AML-193 (cell line): ENCODE measurements at regions not wholly inside any gene's neighbourhood (a gene's known extent, or its start where the extent isn't known, plus 50 kb on each side); places are given as distances from the start of the nearest gene placed in this dataset.

Experiments
- DNase-seq, 2 experiments: peaks; one replicate each; lab custom pipeline; 2025; lab: John Stamatoyannopoulos, UW

DNA sequence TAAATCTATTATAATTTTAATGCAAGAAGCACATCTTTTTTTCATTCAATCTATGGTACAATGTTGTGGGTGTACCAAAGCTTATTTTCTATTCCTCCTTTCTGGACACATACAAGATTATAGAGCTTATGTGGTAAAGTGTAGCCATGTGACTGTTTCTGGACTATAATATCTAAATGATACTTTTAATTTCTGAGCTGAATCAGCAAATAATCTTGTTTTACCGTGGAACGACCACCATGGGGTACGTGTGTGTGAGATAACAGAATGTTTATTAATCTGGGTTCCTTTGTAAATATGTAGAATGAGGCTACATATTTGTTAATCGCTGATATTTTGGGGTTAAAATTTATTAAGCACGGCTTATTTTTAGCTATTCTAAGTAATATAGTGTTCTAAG lies 111.5 kb upstream of the EYS start:
- DNase-seq, result no peak

DNA sequence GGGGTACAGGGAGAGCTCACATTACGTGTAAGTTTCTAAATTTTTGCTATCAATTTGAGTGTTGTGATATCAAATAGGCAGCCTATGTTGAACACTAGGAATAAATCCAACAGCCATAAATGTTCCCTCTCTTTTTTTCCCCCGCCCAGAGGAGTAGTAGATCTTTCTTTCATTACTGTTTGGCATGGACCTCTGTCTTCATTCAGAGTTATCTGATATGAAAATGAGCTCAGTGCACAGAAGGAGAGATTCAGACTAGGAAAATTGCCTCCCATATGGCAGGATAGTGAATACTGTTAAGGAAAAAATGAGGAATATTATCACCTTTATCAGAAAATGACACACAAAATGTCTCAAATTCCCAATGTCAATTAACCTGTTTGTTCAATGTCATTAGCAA lies 110.0 kb upstream of the EYS start:
- DNase-seq, result no peak

DNA sequence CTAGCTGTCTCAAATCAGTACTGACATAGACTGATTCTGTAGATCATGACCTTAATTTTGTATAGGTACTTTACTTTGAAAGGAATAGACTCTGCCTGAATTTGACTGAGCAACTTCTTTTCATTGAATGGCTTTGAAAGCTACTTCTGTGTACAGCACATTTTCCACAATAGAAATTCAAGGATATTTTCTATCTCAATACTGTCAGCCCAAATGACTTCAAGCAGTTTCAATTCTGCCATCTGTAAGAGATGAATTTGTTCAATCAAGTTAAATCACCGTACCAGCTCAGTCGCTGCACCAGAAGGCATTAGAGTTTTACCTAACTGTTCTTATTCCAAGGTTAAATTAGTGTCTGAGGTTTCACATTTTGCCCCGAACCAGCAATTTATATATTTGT lies 107.0 kb upstream of the EYS start:
- no peak for DNase-seq

DNA sequence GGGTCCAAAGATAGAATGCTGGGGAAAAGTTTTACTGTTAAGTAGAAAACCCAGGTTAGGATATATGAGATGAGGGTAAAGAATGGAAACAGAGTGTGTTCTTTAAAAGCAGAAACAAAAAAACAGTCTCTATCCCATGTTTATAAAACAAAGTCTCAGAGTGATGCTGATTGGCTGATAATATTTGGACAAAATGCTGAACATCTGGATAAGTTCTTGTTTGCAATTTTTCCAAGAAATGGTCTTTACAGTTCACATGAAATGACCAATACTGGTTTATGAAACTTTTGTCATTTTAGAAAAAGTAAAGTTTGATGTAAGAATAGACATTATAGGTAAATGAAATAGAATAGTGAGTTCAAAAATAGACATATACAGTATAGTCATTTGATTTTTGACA lies 96.2 kb upstream of the EYS start:
- no peak for DNase-seq

DNA sequence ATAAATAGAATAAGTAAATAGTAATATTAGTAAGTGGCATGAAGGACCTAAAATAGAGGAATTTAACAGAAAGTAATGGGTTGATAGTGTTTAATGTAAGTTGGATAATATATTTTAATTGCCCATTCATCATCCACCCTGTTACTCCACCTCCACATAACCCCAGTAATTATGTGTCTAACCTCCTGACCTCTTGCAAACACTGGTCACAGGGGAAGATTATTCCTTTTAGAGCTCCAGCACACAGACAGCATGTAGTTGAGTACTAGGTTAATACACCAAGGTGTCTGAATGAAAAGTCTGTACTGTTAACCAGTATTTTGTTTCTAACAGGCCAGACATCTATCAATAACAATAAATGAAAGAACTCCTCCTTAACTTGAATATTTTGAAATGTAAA lies 92.4 kb upstream of the EYS start:
- DNase-seq, result no peak

DNA sequence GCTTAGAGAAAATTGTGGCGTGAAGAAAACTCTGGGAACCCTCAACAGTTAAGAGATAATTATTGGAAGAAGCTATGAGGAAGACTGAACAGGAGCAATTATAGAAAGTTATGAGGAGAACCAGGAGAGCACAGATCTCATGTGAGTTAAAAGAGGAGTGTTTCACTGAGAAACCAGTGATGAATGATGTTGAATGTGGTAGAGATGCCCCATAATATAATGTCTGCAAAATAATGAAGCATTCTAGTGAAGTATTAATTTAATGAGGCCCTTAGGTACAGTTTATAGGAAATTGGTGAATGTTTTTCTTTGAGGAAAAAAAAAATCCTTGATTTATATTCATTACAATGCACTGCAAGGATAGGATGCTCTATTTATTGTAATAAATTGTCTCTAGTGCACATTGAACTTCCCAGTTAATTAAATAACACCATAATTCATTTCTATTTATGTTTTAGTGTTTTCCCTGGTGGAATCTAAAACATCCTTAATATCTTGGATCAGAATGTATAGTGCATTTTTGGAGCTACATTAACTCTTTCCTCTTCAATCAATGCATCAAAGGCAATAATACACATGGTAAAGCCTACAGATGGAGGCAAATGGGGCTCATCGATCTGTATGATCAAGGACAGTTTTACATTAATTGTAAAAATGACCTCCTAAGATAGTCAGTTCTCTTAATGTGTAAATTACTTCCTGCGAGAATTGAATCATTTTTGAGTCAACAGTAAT lies 91.4 kb upstream of the EYS start:
- no peak for DNase-seq

DNA sequence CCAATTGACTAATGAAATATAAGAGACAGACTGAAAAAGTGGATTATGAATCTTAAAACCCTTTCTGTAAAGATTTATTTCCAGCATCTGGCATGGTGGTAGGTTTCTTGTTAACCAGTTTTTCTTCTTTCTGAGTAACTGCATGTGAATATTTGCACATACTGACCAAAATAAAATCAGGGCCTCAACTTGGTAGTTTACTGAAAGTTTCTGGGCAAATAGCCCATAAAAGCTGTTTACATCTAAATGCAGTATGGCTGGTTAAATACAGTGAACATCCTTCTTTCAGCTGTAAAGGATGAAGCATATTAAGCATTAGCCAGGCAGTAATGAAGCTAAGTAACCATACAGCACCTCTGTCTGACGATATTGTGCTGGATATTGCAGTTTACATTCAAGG lies 83.6 kb upstream of the EYS start:
- no peak for DNase-seq

DNA sequence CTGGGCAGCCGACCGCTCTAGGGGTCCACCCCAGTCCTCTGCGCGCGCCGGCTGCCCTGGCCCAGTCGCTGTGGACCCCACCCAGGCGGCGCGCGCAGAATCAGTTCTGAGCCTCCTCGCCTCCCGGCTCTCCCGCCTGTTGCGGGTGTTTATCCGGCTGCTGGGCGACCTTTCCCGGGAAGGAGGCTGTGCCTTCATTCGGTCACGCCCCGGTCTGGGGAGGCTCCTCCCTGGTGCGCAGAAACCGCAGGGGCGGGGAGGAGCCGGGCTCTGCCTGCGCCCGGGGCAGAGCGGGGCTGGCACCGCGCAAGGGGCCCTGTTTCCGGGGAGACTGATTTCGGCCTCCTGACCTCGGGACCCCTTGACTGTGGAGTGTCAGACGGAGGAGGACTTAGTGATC lies 80.8 kb upstream of the EYS start:
- no peak for DNase-seq

DNA sequence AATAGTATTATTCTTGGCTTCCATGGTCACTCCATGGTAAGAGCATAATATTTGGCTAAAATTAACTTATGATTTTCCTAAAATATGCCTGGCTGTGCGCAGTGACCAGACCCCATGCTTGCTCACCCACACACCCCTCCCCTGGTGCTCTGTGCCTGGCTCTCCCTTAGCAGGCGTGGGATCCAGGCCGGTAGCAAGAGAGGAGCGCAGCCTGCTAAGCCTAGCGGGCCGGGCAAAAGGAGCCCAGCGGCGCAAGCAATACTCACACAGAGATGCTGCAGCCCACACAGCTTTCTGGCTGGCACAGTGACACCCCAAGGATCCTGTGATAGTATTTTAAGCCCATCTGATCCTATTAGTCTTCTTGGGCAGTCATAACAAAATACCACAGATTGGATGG lies 79.8 kb upstream of the EYS start:
- DNase-seq, result no peak

DNA sequence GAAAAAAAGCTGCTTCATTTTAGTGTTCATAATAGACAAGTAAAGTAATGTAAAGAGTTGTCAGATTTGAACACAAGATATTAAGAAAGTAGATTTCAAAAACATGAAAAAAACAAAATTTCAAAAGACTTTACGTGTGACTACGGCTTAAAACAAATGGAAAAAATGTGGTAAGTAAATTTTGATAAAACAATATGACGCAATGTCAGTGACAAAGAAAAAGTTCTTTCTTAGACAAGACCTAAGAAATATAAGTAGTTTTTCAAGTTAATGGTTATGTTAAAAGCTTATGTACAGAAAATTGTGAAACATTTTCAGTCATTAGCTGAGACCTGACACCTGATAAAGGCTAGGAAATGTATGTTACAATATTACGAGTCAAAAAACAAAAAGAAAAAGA lies 73.7 kb upstream of the EYS start:
- no peak for DNase-seq

DNA sequence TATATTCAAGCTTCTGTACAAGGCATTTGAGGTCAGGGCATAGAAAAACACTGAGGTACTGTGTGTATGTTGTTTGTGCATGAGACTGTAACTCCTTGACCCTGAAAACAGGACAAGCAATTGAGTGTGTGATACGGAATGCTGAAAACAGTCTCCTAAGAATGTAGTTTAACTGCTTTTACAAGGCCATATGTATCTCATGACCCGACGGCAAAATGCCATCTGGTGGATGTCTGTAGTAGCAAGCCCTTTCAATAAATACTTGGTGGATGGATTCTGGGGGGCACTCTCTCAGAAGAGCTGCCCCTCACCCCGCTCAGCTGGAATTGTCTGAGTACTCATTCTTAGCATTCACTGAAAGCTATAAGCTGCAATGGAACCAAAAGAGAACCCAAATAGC lies 69.3 kb upstream of the EYS start:
- DNase-seq, result no peak

DNA sequence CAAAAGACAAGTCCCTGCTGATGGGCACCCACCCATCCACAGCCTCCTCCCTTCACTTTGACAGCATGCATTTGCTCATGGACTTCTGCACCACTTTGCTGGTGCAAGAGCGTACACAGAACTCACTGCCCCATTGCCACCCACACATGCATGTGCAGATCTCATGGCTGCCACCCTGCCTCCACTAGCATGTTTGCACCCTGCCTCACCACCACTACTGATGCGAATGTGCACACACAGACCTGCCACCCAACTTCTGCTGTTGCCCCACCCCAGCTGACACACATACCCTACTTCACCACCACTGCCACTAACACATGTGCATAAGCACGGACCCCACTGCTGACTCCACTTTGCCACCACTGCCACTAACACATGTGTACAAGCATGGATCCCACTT lies 64.9 kb upstream of the EYS start:
- no peak for DNase-seq

DNA sequence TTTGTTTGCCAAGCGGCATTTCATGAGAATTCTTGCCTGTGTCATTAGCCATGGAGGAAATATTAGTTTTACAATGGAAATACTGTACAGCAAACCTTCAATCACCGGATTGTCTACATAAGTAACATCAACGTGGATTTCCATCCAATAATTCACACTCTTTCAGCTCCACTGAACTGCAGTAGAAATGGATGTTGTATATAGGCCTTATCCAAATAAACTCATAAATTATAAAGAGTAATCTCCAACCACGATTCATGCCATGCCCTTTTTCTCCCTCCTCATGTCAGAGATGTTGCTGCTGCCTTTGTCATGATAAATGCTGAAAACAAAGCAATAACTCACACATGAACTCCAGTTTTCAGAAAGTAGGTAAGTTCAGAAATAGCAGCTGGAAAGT lies 54.9 kb upstream of the EYS start:
- no peak for DNase-seq

DNA sequence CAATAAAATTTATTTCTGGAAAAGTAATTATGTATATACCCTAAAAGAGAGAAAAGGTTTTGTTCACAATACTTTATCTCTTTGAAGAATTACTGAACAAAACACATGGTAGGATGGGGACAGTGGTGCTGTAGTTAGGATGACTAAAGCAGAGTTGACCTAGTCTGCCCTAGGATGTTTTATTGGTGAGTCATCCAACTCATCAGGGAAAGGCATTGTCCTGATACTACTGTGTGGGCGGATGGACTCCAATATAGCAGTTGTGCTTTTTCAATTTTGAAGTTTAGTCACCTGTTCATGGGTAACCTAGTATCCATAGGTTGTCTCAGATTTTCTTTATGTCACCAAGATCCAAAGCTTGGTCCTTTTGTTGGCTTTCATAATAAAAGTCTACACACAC lies 53.3 kb upstream of the EYS start:
- no peak for DNase-seq
